IMR-90 (cell line): ENCODE measurements at regions not wholly inside any gene's neighbourhood (a gene's known extent, or its start where the extent isn't known, plus 50 kb on each side); places are given as distances from the start of the nearest gene placed in this dataset.

ENCODE experiments used
- ATAC-seq: fragments of 200-7000 bp; cut with Tn5 transposase; 2 replicates; pipeline ENCODE4 v1.9.1; 2020; ENCODE audit warnings: low read depth, mild to moderate bottlenecking, moderate library complexity
- BruUV-seq: library from RNA; stranded (reverse); fragments of 400-500 nt; replicated peaks from 2 replicates; lab custom pipeline; 2021; lab: Mats Ljungman, UMichigan
- CTCF ChIA-PET: fragments of 300-600 bp; formaldehyde crosslinking; extraction: SDS; loops from one replicate; lab custom pipeline; 2021; ENCODE audit warnings: antibody characterized with exemption; lab: Yijun Ruan, JAX
- POLR2A ChIA-PET: fragments of 300-600 bp; sonication (Branson Sonifier 250); formaldehyde crosslinking; loops from one replicate; lab custom pipeline; 2022; ENCODE audit warnings: antibody characterized with exemption; ENCODE audit not compliant: unreplicated experiment; lab: Charles Lee
- DNase-seq: peaks from one replicate; pipeline ENCODE4 v3.0.0; 2013
- H2AFZ ChIP-seq: replicated peaks from 2 replicates; pipeline ENCODE3; 2013; ENCODE audit warnings: low read length, mild to moderate bottlenecking; ENCODE audit not compliant: poor library complexity
- H2AK5ac ChIP-seq: 2 replicates; pipeline ENCODE4 v1.6.1; 2013; ENCODE audit warnings: low read depth, low read length, inconsistent platforms
- H2AK9ac ChIP-seq: replicated peaks from 2 replicates; pipeline ENCODE3; 2013; ENCODE audit warnings: mild to moderate bottlenecking, low read depth, low read length, moderate library complexity; ENCODE audit not compliant: poor library complexity
- H2BK120ac ChIP-seq: 2 replicates; pipeline ENCODE4 v1.6.1; 2013; ENCODE audit warnings: low read depth, low read length, inconsistent platforms
- H2BK15ac ChIP-seq: 3 replicates; pipeline ENCODE4 v1.6.1; 2013; ENCODE audit warnings: low read depth, low read length, inconsistent platforms
- H2BK20ac ChIP-seq: 2 replicates; pipeline ENCODE4 v1.6.1; 2013; ENCODE audit warnings: low read depth, mild to moderate bottlenecking, inconsistent platforms, low read length, moderate library complexity
- H2BK5ac ChIP-seq: 2 replicates; pipeline ENCODE4 v1.6.1; 2013; ENCODE audit warnings: mild to moderate bottlenecking, low read depth, low read length, inconsistent platforms; ENCODE audit not compliant: poor library complexity, severe bottlenecking
- H3K14ac ChIP-seq: replicated peaks from 2 replicates; pipeline ENCODE4 v1.6.1; 2013; ENCODE audit warnings: low read depth, low read length, inconsistent platforms
- H3K18ac ChIP-seq: 2 replicates; pipeline ENCODE4 v1.6.1; 2013; ENCODE audit warnings: low read depth, low read length, control low read depth
- H3K23ac ChIP-seq: 2 replicates; pipeline ENCODE4 v1.6.1; 2013; ENCODE audit warnings: low read depth, low read length, inconsistent platforms
- H3K27ac ChIP-seq: 2 replicates; pipeline ENCODE4 v1.5.1; 2013; ENCODE audit warnings: mild to moderate bottlenecking, control low read depth, low read length; ENCODE audit not compliant: insufficient read depth
- H3K27me3 ChIP-seq: 2 replicates; pipeline ENCODE4 v1.6.1; 2013; ENCODE audit warnings: low read length; ENCODE audit not compliant: control insufficient read depth, insufficient read depth
- H3K36me3 ChIP-seq: 2 replicates; pipeline ENCODE4 v1.6.1; 2013; ENCODE audit warnings: low read length, mixed read lengths; ENCODE audit not compliant: control insufficient read depth, insufficient read depth
- H3K4ac ChIP-seq: 2 replicates; pipeline ENCODE4 v1.6.1; 2013; ENCODE audit warnings: low read depth, low read length, inconsistent platforms
- H3K4me1 ChIP-seq: 2 replicates; pipeline ENCODE4 v1.6.1; 2013; ENCODE audit warnings: low read length, mixed read lengths; ENCODE audit not compliant: control insufficient read depth, insufficient read depth
- H3K4me2 ChIP-seq: 2 replicates; pipeline ENCODE4 v1.6.1; 2013; ENCODE audit warnings: low read depth, mild to moderate bottlenecking, control low read depth, low read length, moderate library complexity
- H3K4me3 ChIP-seq: 2 replicates; pipeline ENCODE4 v1.5.1; 2013; ENCODE audit warnings: low read depth, mild to moderate bottlenecking, control low read depth, low read length, moderate library complexity; ENCODE audit not compliant: insufficient read depth
- H3K56ac ChIP-seq: 2 replicates; pipeline ENCODE4 v1.6.1; 2013; ENCODE audit warnings: low read length, inconsistent platforms; ENCODE audit not compliant: insufficient read depth; ENCODE audit errors: extremely low read depth
- H3K79me1 ChIP-seq, 2 experiments: 2 replicates each; pipeline ENCODE4 v1.6.1; 2013; ENCODE audit warnings: low read length in 2 of 2, inconsistent platforms in 1 of 2, low read depth in 1 of 2
- H3K9ac ChIP-seq: 2 replicates; pipeline ENCODE4 v1.6.1; 2013; ENCODE audit warnings: low read depth, low read length, control low read depth
- H3K9me1 ChIP-seq: 2 replicates; pipeline ENCODE4 v1.6.1; 2013; ENCODE audit warnings: low read length, inconsistent platforms; ENCODE audit not compliant: insufficient read depth
- H3K9me3 ChIP-seq: 2 replicates; pipeline ENCODE4 v1.6.1; 2013; ENCODE audit warnings: low read length; ENCODE audit not compliant: control insufficient read depth, insufficient read depth
- H4K20me1 ChIP-seq: 2 replicates; pipeline ENCODE4 v1.6.1; 2013; ENCODE audit warnings: low read length, inconsistent platforms; ENCODE audit not compliant: insufficient read depth
- H4K5ac ChIP-seq: 2 replicates; pipeline ENCODE4 v1.6.1; 2013; ENCODE audit warnings: mild to moderate bottlenecking, low read depth, low read length, control low read depth
- H4K8ac ChIP-seq, 2 experiments: 2 replicates each; pipeline ENCODE4 v1.6.1; 2013; ENCODE audit warnings: low read depth in 2 of 2, low read length in 2 of 2, control low read depth in 1 of 2, inconsistent platforms in 1 of 2
- H4K91ac ChIP-seq: 2 replicates; pipeline ENCODE4 v1.6.1; 2013; ENCODE audit warnings: low read depth, low read length, inconsistent platforms; ENCODE audit not compliant: insufficient read depth
- CHD1 ChIP-seq: IDR thresholded peaks from 2 replicates; pipeline ENCODE4 v1.6.1; 2012; ENCODE audit warnings: low read depth, low read length, improper control_type of control experiment
- CTCF ChIP-seq: conservative IDR thresholded peaks from 2 replicates; pipeline ENCODE4 v1.5.1; 2012; ENCODE audit warnings: mild to moderate bottlenecking, low read depth, low read length, improper control_type of control experiment
- FOS ChIP-seq: fragments of 150-350 bp; IDR thresholded peaks from 2 replicates; pipeline ENCODE4 v1.6.1; 2016; ENCODE audit warnings: low read depth, low read length
- WGBS, 2 experiments: methylation state at CpG; one replicate each; pipeline versions ENCODE4 v1.1.5 to v1.1.7; 2013; ENCODE audit warnings: missing lambda C conversion rate in 2 of 2; ENCODE audit not compliant: insufficient read length in 1 of 2; ENCODE audit errors: extremely low coverage in 2 of 2; 5-methylcytosine and 5-hydroxymethylcytosine counted together
- dilution Hi-C: fragments of 300-500 bp; cut with HindIII; formaldehyde crosslinking; loops from one replicate; pipeline ENCODE4 v1.14.3; 2018; ENCODE audit warnings: low sequenced_read_pairs; ENCODE audit not compliant: unreplicated experiment
- in situ Hi-C: fragments of 300-500 bp; cut with MboI; formaldehyde crosslinking; loops from 3 replicates; pipeline ENCODE4 v1.14.3; 2019; ENCODE audit warnings: low sequenced_read_pairs, inconsistent platforms, mixed read lengths
- intact Hi-C: fragments of 100-400 bp; cut with micrococcal nuclease; formaldehyde crosslinking; loops from 2 replicates; pipeline ENCODE4 v1.10.0; 2022

GRCh38 chr14:34243001-34243400 lies 219.0 kb downstream of the SPTSSA start:
- Histone ChIP-seq H3K4me1 (no peaks in the 10 kb centered on the region), H4K91ac (no peak overlapping the region), H3K4me3 (no peak overlapping the region), H2BK15ac (no peak overlapping the region), H3K4me2 (no peak overlapping the region), H2BK20ac (no peak overlapping the region), H3K18ac (no peak overlapping the region), H3K9me3 (no peaks in the 10 kb centered on the region), H3K79me1 (no peaks in the 10 kb centered on the region), H4K8ac (no peak overlapping the region), H4K20me1 (no peaks in the 10 kb centered on the region), H3K27me3 (peaks cover 1% of the 10 kb centered on the region; the same call in 1 of the 2 replicates), H4K5ac (no peak overlapping the region), H2AK9ac (no peak overlapping the region), H2AFZ (no peak overlapping the region), H3K36me3 (no peaks in the 10 kb centered on the region), H2BK5ac (no peak overlapping the region), H3K23ac (no peak overlapping the region), H2BK120ac (no peak overlapping the region), H3K9me1 (no peaks in the 10 kb centered on the region), H3K56ac (no peak overlapping the region), H3K14ac (no peak overlapping the region), H2AK5ac (no peak overlapping the region), H3K27ac (no peak overlapping the region), H3K9ac (no peak overlapping the region), H3K4ac (no peak overlapping the region)
- no peak for TF ChIP-seq CTCF
- no peak for TF ChIP-seq FOS
- no peak for TF ChIP-seq CHD1
- DNase-seq = no peak
- no peak for ATAC-seq
- no CpG with 5 or more reads among the region's 1 CpG for WGBS, 2 experiments
- dilution Hi-C loops (no loop called here), intact Hi-C loops (no loop called here), in situ Hi-C loops (no loop called here)
- ChIA-PET POLR2A (no interaction called here), CTCF (interaction anchor here (0.5 kb wide), 1 partner anchor 953 kb away, joined by 3 read pairs; no protein-coding TSS in a partner anchor)
- no TSS peak for BruUV-seq
